Stimulated activated CD4-positive, alpha-beta T cell treated with anti-CD3 and anti-CD28 coated beads, Interleukin-4, amount 100 ng/mL, for 1 hour (primary cell): ENCODE measurements at regions not wholly inside any gene's neighbourhood (a gene's known extent, or its start where the extent isn't known, plus 50 kb on each side); places are given as distances from the start of the nearest gene placed in this dataset.

Source experiments
- DNase-seq: peaks from one replicate; pipeline ENCODE4 v3.0.0-alpha.2; 2020

- DNase-seq = no peak
Observed at GRCh38 chr1:58862728-58863385, 79.0 kb upstream of the JUN start.

- DNase-seq = no peak
Observed at GRCh38 chr1:58864654-58865053, 80.8 kb upstream of the JUN start.

DNA sequence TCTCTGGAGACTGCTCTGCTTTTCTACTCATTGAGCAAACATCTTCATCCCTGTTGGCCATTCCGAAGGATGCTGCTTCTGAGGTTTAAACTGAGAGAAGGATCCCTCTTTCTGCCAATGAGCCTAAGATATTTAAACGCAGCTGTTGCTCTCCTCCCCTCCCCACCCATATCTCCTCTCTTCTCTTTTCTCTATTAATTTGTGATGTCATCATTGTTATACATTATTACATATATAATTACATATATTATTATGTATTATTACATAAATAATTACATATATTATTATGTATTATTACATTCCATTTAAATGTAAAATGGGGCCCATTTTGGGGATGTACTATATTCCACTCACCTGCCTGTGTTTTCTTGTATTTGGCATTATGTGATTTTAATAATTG, 82.7 kb upstream of the JUN start:
- DNase-seq = no peak

DNA sequence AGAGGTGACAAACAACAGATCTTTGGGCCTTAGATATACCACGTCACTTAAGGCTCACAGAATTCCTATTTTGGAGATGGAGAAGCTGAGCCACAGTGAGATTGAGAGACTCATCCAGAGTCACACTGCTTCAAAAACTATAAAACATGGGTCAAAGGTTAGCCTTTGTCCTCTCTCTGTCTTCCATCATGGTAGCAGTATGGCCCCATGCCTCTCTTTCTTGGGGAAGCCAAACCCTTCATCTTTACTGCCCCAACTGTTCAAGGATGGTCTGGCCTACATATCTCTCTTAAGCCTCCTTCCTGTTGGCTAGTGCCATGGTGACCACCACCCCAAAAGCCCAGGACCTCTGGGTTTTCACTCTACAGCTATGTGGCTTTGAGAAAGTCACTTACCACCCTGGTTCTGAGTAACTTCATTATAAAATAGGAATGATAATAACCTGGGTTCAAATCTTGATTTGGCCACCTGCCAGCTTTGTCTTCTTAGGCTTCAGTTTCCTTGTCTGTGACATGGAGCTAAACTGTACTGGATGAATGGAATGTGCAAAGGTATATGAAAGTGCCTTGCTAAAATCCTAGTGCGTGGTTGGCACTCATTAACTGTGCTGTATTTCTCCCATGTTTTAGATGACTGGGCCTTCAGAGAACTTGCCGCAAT, 85.9 kb upstream of the JUN start:
- no peak for DNase-seq

DNA sequence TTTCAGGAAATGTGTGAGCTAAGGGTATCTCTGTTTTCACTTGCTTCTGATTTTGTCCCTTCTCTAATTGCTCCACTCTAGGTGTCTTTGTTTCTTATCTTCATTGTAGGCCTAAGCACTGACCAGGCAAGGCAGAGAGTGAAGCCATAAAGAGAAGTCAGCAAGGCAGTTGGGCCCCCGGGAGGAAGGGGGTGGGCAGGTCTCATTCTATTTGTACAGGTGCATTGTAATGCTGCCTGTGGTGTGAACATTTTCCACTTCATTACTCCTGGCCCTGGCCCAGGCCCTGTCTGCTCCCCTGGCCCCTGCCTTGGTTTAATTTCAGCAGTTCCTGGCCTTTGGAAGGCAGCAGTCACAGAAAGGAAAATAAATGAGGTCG, 86.4 kb upstream of the JUN start:
- no peak for DNase-seq

DNA sequence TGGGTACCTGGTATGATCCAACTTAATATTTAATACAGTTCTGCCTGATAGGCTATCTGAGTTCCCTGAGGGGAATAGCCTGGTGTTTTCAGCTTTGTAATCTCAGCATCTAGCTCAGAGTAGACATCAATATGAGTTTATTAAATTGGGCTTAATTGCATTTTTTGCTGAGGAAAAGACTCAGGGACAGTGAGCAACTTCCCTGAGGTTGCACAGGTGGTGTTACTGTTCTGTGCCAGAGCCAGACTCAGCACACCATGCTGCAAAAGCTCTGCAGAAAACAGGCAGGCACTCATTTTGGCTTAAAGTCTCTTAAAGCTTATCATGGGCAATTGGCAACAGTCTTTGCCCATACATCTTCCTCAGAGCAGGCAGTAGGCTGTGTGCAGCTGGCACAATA, 90.5 kb upstream of the JUN start:
- DNase-seq = no peak

- DNase-seq = no peak
Observed at GRCh38 chr1:58874757-58875755, 91.2 kb upstream of the JUN start.

DNA sequence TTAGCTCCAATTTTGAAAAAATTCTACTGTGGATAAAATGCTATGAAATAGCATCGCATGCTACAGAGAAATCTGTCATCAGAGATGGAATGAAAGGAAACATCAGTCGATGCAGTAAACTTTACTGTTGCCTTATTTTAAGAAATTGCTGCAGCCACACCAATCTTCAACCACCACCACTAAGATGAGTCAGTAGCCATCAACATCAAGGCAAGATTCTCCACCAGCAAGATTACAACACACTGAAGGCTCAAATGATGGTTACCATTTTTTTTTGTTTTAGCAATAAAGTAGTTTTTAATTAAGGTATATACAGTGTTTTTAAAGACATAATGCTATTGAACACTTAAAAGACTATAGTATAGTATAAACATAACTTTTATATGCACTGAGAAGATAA, 95.6 kb upstream of the JUN start:
- DNase-seq = no peak

GRCh38 chr1:58880592-58880991, 96.7 kb upstream of the JUN start:
- DNase-seq = no peak

DNA sequence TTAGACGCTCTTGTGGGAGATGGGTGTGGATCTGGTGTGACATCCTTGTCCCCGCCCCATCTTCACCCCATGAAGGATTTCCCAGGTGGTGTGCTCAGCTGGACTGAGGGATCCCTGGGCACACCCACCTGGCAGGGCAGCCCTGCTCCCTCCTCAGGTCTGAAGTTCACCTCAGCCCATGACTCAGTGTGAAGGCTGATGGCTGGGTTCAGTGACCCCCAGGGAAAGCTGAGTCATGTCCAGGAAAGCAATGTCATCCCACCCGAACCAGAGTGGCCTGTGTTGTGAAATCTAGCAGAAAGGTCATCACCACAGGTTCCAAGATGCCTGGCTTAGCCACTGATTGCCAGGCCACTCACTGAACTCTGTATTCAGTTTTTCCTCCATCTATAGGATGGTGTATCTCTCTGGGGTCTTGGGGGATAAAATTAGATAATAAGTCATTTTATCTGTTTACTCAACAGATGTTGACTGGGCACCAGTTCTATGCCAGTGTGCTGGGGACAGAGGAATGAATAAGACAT, 97.7 kb upstream of the JUN start:
- no peak for DNase-seq

GRCh38 chr1:58882322-58882948, 98.6 kb upstream of the JUN start:
- no peak for DNase-seq

- DNase-seq = no peak
Observed at GRCh38 chr1:58883037-58883887, 99.4 kb upstream of the JUN start.

- DNase-seq = no peak
Observed at GRCh38 chr1:58883888-58884482, 100.1 kb upstream of the JUN start.

- DNase-seq = no peak
Observed at GRCh38 chr1:58884706-58885661, 101.1 kb upstream of the JUN start.

DNA sequence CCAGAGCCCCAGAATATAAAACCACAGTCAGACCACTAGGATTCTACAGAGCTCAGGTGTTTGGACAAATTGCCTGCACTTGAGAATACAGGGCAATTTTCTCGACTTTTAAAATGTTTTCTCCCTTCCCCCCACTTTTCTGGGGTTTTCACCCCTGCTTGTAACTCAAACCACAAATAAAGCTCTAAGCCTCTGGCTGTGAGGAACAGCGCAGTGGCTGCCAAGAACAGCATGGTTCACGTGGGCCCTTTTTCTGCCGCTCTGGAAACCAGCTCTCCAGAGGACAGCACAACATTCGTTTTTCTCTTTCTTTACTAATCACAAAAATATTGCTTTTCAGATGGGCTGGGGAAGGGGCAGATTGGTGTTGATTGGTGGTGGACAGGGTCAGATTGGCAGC, 102.2 kb upstream of the JUN start:
- DNase-seq = no peak

GRCh38 chr1:58886611-58887010, 102.8 kb upstream of the JUN start:
- no peak for DNase-seq

DNA sequence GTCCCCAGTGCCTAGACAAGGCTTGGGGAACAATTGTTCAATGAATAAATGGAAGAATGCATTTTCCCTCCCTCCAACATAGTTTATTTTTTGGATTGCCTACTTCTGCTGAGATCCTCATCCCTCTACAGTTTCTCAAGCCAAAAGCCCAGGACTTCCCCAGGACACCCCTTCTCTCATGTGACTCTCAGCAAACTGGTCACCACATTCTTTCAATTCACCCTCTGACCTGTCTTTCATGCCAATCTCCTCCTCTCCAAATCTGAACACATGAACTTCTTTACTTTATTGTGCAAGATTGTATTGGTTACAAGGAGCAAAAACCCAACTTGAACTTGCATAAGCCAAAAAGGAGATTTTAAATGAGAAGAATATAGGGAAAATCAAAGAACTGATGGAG, 103.2 kb upstream of the JUN start:
- no peak for DNase-seq

DNA sequence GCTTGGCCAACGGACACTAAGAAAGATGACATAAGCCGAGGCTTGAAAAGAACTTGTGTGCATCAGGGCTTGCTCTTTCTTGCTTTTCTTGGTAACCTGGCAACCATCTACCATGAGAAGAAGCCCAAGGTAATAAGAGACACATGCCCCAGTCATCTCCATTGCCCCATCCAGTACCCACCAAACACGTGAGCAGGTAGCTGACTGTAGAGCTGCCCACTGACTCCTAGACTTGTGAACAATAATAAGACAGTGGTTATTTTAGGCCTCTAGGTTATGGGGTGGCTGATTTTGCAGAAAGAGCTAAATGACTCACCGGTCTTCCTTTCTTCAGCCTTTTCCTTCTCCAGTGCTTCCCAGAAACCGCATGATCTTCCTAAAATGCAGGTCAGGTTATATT, 105.0 kb upstream of the JUN start:
- DNase-seq = no peak

- DNase-seq = no peak
Observed at GRCh38 chr1:58890113-58890512, 106.3 kb upstream of the JUN start.

GRCh38 chr1:58890609-58891008, 106.8 kb upstream of the JUN start:
- no peak for DNase-seq
